B cell (primary cell): ENCODE measurements at regions not wholly inside any gene's neighbourhood (a gene's known extent, or its start where the extent isn't known, plus 50 kb on each side); places are given as distances from the start of the nearest gene placed in this dataset.

Source experiments
- ATAC-seq: fragments of 200-7000 bp; cut with Tn5 transposase; one replicate; pipeline ENCODE4 v1.10.0; 2021; ENCODE audit warnings: low read depth, mild to moderate bottlenecking, moderate number of reproducible peaks, moderate library complexity
- CTCF ChIA-PET: fragments of 350-600 bp; sonication (Branson Sonifier 250); formaldehyde crosslinking; loops from one replicate; lab custom pipeline; 2021; ENCODE audit warnings: antibody characterized with exemption, inconsistent platforms; lab: Charles Lee
- POLR2A ChIA-PET: fragments of 350-600 bp; sonication (Branson Sonifier 250); formaldehyde crosslinking; loops from one replicate; lab custom pipeline; 2021; ENCODE audit warnings: antibody characterized with exemption; lab: Charles Lee
- DNase-seq: peaks from one replicate; pipeline ENCODE4 v3.0.0; 2013
- H2AFZ ChIP-seq: 2 replicates; pipeline ENCODE4 v1.6.1; 2012; ENCODE audit warnings: mild to moderate bottlenecking, low read depth, low read length; ENCODE audit not compliant: insufficient read depth, poor library complexity, severe bottlenecking
- H3K27ac ChIP-seq, 2 donors: 1 replicate in 1 of 2; 2 replicates in 1 of 2; pipeline ENCODE4 v1.5.1; 2012 to 2013; ENCODE audit warnings: low read length in 2 of 2, mild to moderate bottlenecking in 2 of 2, moderate library complexity in 1 of 2
- H3K27me3 ChIP-seq, 4 experiments: fragments of 200-600 bp in 1 of 4; sonication (generic) in 1 of 4; replicated peaks in 1 of 4; 1 replicate in 2 of 4; 2 replicates in 2 of 4; pipeline versions ENCODE4 v1.6.1 to v1.7.0; 2013 to 2016; ENCODE audit warnings: low read length in 3 of 4, mild to moderate bottlenecking in 2 of 4, mixed read lengths in 1 of 4, moderate library complexity in 1 of 4; ENCODE audit not compliant: insufficient read depth in 4 of 4, control insufficient read depth in 3 of 4; ENCODE audit errors: control extremely low read depth in 1 of 4
- H3K36me3 ChIP-seq, 2 experiments: replicated peaks in 1 of 2; 1 replicate in 1 of 2; 2 replicates in 1 of 2; pipeline versions ENCODE4 v1.6.1 to v1.7.1; 2013; ENCODE audit warnings: low read length in 1 of 2; ENCODE audit not compliant: insufficient read depth in 2 of 2, control insufficient read depth in 1 of 2; ENCODE audit errors: control extremely low read depth in 1 of 2, extremely low read depth in 1 of 2
- H3K4me1 ChIP-seq, 2 donors: fragments of 200-600 bp in 1 of 2; sonication (generic) in 1 of 2; 1 replicate in 1 of 2; 2 replicates in 1 of 2; pipeline versions ENCODE4 v1.5.1 to v1.6.1; 2013 to 2017; ENCODE audit warnings: low read length in 2 of 2; ENCODE audit not compliant: control insufficient read depth in 2 of 2, insufficient read depth in 2 of 2
- H3K4me2 ChIP-seq: replicated peaks from 2 replicates; pipeline ENCODE3; 2012; ENCODE audit warnings: mild to moderate bottlenecking, low read depth, low read length; ENCODE audit not compliant: poor library complexity, severe bottlenecking
- H3K4me3 ChIP-seq, 5 experiments: fragments of 200-600 bp in 1 of 5; sonication (generic) in 1 of 5; 1 replicate in 3 of 5; 2 replicates in 2 of 5; pipeline versions ENCODE4 v1.5.1 to v1.7.0; 2011 to 2016; ENCODE audit warnings: low read length in 4 of 5, mild to moderate bottlenecking in 4 of 5, low read depth in 2 of 5, control low read depth in 1 of 5, moderate library complexity in 1 of 5; ENCODE audit not compliant: insufficient read depth in 1 of 5; ENCODE audit errors: control extremely low read depth in 1 of 5, extremely low read depth in 1 of 5
- H3K79me2 ChIP-seq: fragments of 200-600 bp; sonication (generic); one replicate; pipeline ENCODE4 v1.6.0; 2016; ENCODE audit warnings: low read length; ENCODE audit not compliant: control insufficient read depth, insufficient read depth
- H3K9ac ChIP-seq: fragments of 200-600 bp; sonication (generic); 2 replicates; pipeline ENCODE4 v1.6.1; 2017; ENCODE audit warnings: mild to moderate bottlenecking, low read length, moderate library complexity
- H3K9me3 ChIP-seq, 3 donors: one replicate each; pipeline versions ENCODE4 v1.6.1 to v1.7.1; 2013; ENCODE audit warnings: low read length in 2 of 3; ENCODE audit not compliant: control insufficient read depth in 2 of 3, insufficient read depth in 1 of 3; ENCODE audit errors: control extremely low read depth in 1 of 3
- H4K20me1 ChIP-seq: 2 replicates; pipeline ENCODE4 v1.6.0; 2012; ENCODE audit warnings: mild to moderate bottlenecking, low read length; ENCODE audit not compliant: insufficient read depth, control insufficient read depth, poor library complexity, severe bottlenecking
- H3K27ac Mint-ChIP-seq: one replicate; pipeline ENCODE4 v1.8.0; 2021; ENCODE audit warnings: mixed read lengths
- H3K27me3 Mint-ChIP-seq: one replicate; pipeline ENCODE4 v1.8.0; 2021; ENCODE audit warnings: mixed read lengths
- H3K4me1 Mint-ChIP-seq: one replicate; pipeline ENCODE4 v1.8.0; 2021; ENCODE audit warnings: mixed read lengths
- H3K4me3 Mint-ChIP-seq: one replicate; pipeline ENCODE4 v1.8.0; 2021; ENCODE audit warnings: mixed read lengths
- H3K9me3 Mint-ChIP-seq: one replicate; pipeline ENCODE4 v1.8.0; 2022; ENCODE audit warnings: mixed read lengths; ENCODE audit not compliant: insufficient read depth
- CTCF ChIP-seq: fragments of 200-600 bp; IDR thresholded peaks from one replicate; pipeline ENCODE4 v1.8.0; 2022; ENCODE audit warnings: antibody characterized with exemption, mild to moderate bottlenecking
- EZH2 ChIP-seq: IDR thresholded peaks from 2 replicates; pipeline ENCODE4 v1.6.1; 2012; ENCODE audit warnings: borderline replicate concordance, low read depth, mild to moderate bottlenecking, moderate library complexity, low read length; ENCODE audit not compliant: insufficient read depth, poor library complexity, severe bottlenecking
- WGBS: methylation state at CpG from one replicate; pipeline ENCODE4 v1.1.5; 2013; ENCODE audit warnings: missing lambda C conversion rate; ENCODE audit not compliant: insufficient coverage; 5-methylcytosine and 5-hydroxymethylcytosine counted together
- intact Hi-C: fragments of 100-400 bp; cut with micrococcal nuclease; formaldehyde crosslinking; loops from one replicate; pipeline ENCODE4 v1.10.0; 2022

GRCh38 chr5:18850216-18850615, 1137.8 kb downstream of the CDH18 start:
- DNase-seq = no peak
- Histone ChIP-seq H3K9ac (no peak overlapping the region), H3K79me2 (no peaks in the 10 kb centered on the region), H4K20me1 (no peaks in the 10 kb centered on the region), H3K27me3 (no peaks in the 10 kb centered on the region), H3K9me3 (peaks cover 0 to 4% (median 0%) of the 10 kb centered on the region in 3 donors), H3K36me3 (no peaks in the 10 kb centered on the region), H2AFZ (no peak overlapping the region), H3K4me3 (no peak overlapping the region), H3K4me2 (no peak overlapping the region), H3K27ac (no peak overlapping the region), H3K4me1 (no peaks in the 10 kb centered on the region)
- Mint-ChIP-seq H3K4me1 (no peaks in the 10 kb centered on the region), H3K9me3 (no peaks in the 10 kb centered on the region), H3K27me3 (no peaks in the 10 kb centered on the region), H3K4me3 (no peak overlapping the region), H3K27ac (no peak overlapping the region)
- ATAC-seq = no peak
- intact Hi-C loops = no loop called here
- ChIA-PET CTCF (no interaction called here), POLR2A (no interaction called here)
- WGBS = 100% methylated on average over 1 of the region's 2 CpGs
- TF ChIP-seq EZH2 (no peak), CTCF (no peak)

DNA sequence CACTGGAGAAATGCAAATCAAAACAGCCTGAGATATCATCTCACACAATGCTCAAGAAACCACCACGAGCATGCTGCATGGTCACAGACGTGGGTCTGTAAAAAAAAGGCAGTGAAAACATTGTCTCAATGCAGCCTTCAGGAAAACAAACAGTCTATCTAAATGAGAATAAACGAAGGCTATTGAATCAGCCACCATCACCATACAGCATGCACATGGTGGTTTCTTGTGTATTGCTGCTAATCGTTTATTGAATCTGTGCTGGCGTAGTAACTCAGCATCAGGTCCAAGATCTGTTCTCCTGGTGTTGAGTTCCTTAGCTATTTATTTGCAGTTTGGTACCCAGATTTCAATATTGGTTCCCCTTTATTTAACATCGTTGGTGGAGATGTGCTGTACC, 1115.0 kb downstream of the CDH18 start:
- Mint-ChIP-seq H3K9me3 (no peaks in the 10 kb centered on the region), H3K27ac (no peak overlapping the region), H3K4me3 (no peak overlapping the region), H3K4me1 (no peaks in the 10 kb centered on the region), H3K27me3 (no peaks in the 10 kb centered on the region)
- Histone ChIP-seq H3K79me2 (no peaks in the 10 kb centered on the region), H2AFZ (no peak overlapping the region), H3K36me3 (no peaks in the 10 kb centered on the region), H3K4me3 (no peak overlapping the region), H4K20me1 (no peaks in the 10 kb centered on the region), H3K27me3 (no peaks in the 10 kb centered on the region), H3K9me3 (no peaks in the 10 kb centered on the region), H3K4me2 (no peak overlapping the region), H3K4me1 (no peaks in the 10 kb centered on the region), H3K27ac (no peak overlapping the region), H3K9ac (no peak overlapping the region)
- TF ChIP-seq EZH2 (no peak), CTCF (no peak)
- CTCF ChIA-PET = no interaction called here
- DNase-seq (no peak), ATAC-seq (no peak)
- intact Hi-C loops = no loop called here
- POLR2A ChIA-PET = no interaction called here
- 92% methylated on average over 4 of the region's 6 CpGs for WGBS
